ENCODE measurements at regions not wholly inside any gene's neighbourhood (a gene's known extent, or its start where the extent isn't known, plus 50 kb on each side); places are given as distances from the start of the nearest gene placed in this dataset.

- Mint-ChIP-seq H3K9me3 (peaks cover 12% of the 10 kb centered on the region), H3K4me1 (peaks cover 20% of the 10 kb centered on the region), H3K4me3 (no peak overlapping the region), H3K27ac (no peak overlapping the region), H3K36me3 (no peaks in the 10 kb centered on the region), H3K27me3 (ENCODE audit: low read depth) (peaks cover 40% of the 10 kb centered on the region)
- DNase-seq (ENCODE audit: low spot score in 2 of 2, unreplicated experiment in 2 of 2) = no peak
- TF ChIP-seq, protein P1, sequence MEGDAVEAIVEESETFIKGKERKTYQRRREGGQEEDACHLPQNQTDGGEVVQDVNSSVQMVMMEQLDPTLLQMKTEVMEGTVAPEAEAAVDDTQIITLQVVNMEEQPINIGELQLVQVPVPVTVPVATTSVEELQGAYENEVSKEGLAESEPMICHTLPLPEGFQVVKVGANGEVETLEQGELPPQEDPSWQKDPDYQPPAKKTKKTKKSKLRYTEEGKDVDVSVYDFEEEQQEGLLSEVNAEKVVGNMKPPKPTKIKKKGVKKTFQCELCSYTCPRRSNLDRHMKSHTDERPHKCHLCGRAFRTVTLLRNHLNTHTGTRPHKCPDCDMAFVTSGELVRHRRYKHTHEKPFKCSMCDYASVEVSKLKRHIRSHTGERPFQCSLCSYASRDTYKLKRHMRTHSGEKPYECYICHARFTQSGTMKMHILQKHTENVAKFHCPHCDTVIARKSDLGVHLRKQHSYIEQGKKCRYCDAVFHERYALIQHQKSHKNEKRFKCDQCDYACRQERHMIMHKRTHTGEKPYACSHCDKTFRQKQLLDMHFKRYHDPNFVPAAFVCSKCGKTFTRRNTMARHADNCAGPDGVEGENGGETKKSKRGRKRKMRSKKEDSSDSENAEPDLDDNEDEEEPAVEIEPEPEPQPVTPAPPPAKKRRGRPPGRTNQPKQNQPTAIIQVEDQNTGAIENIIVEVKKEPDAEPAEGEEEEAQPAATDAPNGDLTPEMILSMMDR (IDR thresholded peaks at IDR 0.05; ENCODE audit: unreplicated experiment) = no peak
Observed at GRCh38 chr10:71126432-71126831, 85.9 kb upstream of the UNC5B start.

DNA sequence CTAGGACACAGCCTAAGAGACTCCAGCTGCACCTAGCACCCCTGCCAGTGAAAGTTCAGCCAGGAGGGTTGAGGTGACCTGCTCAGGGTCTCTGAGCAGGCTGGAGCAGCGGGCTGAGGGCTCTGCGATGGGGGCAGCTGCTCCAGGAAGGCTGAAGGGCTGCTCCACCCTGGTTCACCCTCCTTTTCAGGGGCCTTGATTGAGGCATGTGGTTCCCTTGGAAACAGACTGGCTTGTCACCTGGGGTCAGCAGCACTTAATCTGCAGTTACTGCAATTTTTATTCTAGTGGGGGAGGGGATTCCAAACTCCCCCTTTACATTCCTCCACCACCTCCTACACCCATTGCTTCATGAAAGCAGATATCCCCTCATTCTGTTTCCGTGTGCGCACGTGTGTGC lies 85.3 kb upstream of the UNC5B start:
- no peaks in the 10 kb centered on the region for H3K36me3 Mint-ChIP-seq
- H3K9me3 Mint-ChIP-seq = peaks cover 12% of the 10 kb centered on the region
- H3K27ac Mint-ChIP-seq = no peak overlapping the region
- no peak for DNase-seq (ENCODE audit: low spot score in 2 of 2, unreplicated experiment in 2 of 2)
- peaks cover 20% of the 10 kb centered on the region for H3K4me1 Mint-ChIP-seq
- peaks cover 38% of the 10 kb centered on the region for H3K27me3 Mint-ChIP-seq (ENCODE audit: low read depth)
- H3K4me3 Mint-ChIP-seq = no peak overlapping the region
- TF ChIP-seq, protein P1 (IDR thresholded peaks at IDR 0.05; ENCODE audit: unreplicated experiment) = no peak

- Mint-ChIP-seq H3K36me3 (no peaks in the 10 kb centered on the region), H3K4me3 (no peak overlapping the region), H3K4me1 (peaks cover 20% of the 10 kb centered on the region), H3K27ac (no peak overlapping the region), H3K9me3 (peaks cover 6% of the 10 kb centered on the region), H3K27me3 (ENCODE audit: low read depth) (peaks cover 36% of the 10 kb centered on the region)
- TF ChIP-seq, protein P1 (IDR thresholded peaks at IDR 0.05; ENCODE audit: unreplicated experiment) = no peak
- no peak for DNase-seq (ENCODE audit: low spot score in 2 of 2, unreplicated experiment in 2 of 2)
Observed at GRCh38 chr10:71127773-71128172, 84.6 kb upstream of the UNC5B start.

GRCh38 chr10:71128311-71128980 lies 83.9 kb upstream of the UNC5B start:
- H3K9me3 Mint-ChIP-seq = no peaks in the 10 kb centered on the region
- H3K4me3 Mint-ChIP-seq = no peak overlapping the region
- H3K4me1 Mint-ChIP-seq = peaks cover 20% of the 10 kb centered on the region
- H3K36me3 Mint-ChIP-seq = no peaks in the 10 kb centered on the region
- no peak overlapping the region for H3K27ac Mint-ChIP-seq
- TF ChIP-seq, protein P1 (IDR thresholded peaks at IDR 0.05; ENCODE audit: unreplicated experiment) = no peak
- H3K27me3 Mint-ChIP-seq (ENCODE audit: low read depth) = peaks cover 34% of the 10 kb centered on the region
- no peak for DNase-seq (ENCODE audit: low spot score in 2 of 2, unreplicated experiment in 2 of 2)

GRCh38 chr10:71131096-71131495 lies 81.3 kb upstream of the UNC5B start:
- H3K4me3 Mint-ChIP-seq = no peak overlapping the region
- H3K4me1 Mint-ChIP-seq = peaks cover 26% of the 10 kb centered on the region
- H3K27me3 Mint-ChIP-seq (ENCODE audit: low read depth) = peaks cover 27% of the 10 kb centered on the region
- no peaks in the 10 kb centered on the region for H3K36me3 Mint-ChIP-seq
- DNase-seq (ENCODE audit: low spot score in 2 of 2, unreplicated experiment in 2 of 2) = no peak
- no peaks in the 10 kb centered on the region for H3K9me3 Mint-ChIP-seq
- TF ChIP-seq, protein P1 (IDR thresholded peaks at IDR 0.05; ENCODE audit: unreplicated experiment) = no peak
- H3K27ac Mint-ChIP-seq = no peak overlapping the region

Measured in mesothelial cell of epicardium (in vitro differentiated cells).